Transverse colon (tissue), 4 donors: ENCODE measurements at regions not wholly inside any gene's neighbourhood (a gene's known extent, or its start where the extent isn't known, plus 50 kb on each side); places are given as distances from the start of the nearest gene placed in this dataset.

Experiments
- DNase-seq: peaks from one replicate; pipeline ENCODE4 v3.0.0-alpha.2; 2019
- H3K27ac ChIP-seq, 4 donors: fragments of 200-600 bp; sonication (generic); 2 replicates each; pipeline ENCODE4 v1.5.1; 2016 to 2018; ENCODE audit warnings: inconsistent platforms in 4 of 4
- H3K27me3 ChIP-seq: fragments of 200-600 bp; sonication (generic); 2 replicates; pipeline ENCODE4 v1.5.1; 2017; ENCODE audit warnings: inconsistent platforms
- H3K36me3 ChIP-seq, 4 donors: fragments of 200-600 bp; sonication (generic); 2 replicates each; pipeline ENCODE4 v1.5.1; 2017 to 2019; ENCODE audit warnings: inconsistent platforms in 4 of 4
- H3K4me1 ChIP-seq, 4 donors: fragments of 200-600 bp; sonication (generic); 2 replicates each; pipeline ENCODE4 v1.5.1; 2017 to 2020; ENCODE audit warnings: inconsistent platforms in 4 of 4
- H3K4me3 ChIP-seq, 4 donors: fragments of 200-600 bp; sonication (generic); 1 replicate in 1 of 4; 2 replicates in 3 of 4; pipeline versions ENCODE4 v1.5.1 to v1.6.1; 2017 to 2019; ENCODE audit warnings: inconsistent platforms in 4 of 4
- H3K9me3 ChIP-seq, 2 donors: fragments of 200-600 bp; sonication (generic); 2 replicates each; pipeline ENCODE4 v1.5.1; 2017 to 2019; ENCODE audit warnings: inconsistent platforms in 2 of 2
- CTCF ChIP-seq, 5 experiments: fragments of 200-600 bp in 3 of 5; fragments of 450-650 bp in 2 of 5; sonication (generic) in 3 of 5; IDR thresholded peaks; 1 replicate in 2 of 5; 2 replicates in 3 of 5; pipeline ENCODE4 v1.5.1; 2016 to 2017; ENCODE audit warnings: antibody characterized with exemption in 5 of 5, inconsistent platforms in 3 of 5, mild to moderate bottlenecking in 2 of 5, moderate library complexity in 1 of 5
- EP300 ChIP-seq: sonication (generic); formaldehyde crosslinking; IDR thresholded peaks from one replicate; pipeline ENCODE4 v1.6.1; 2017; ENCODE audit warnings: antibody characterized with exemption, low read depth
- POLR2A ChIP-seq: fragments of 450-650 bp; IDR thresholded peaks from one replicate; pipeline ENCODE4 v1.6.1; 2016; ENCODE audit warnings: antibody characterized with exemption, mild to moderate bottlenecking, moderate library complexity
- POLR2AphosphoS5 ChIP-seq, 3 donors: sonication (generic); formaldehyde crosslinking; IDR thresholded peaks; one replicate each; pipeline ENCODE4 v1.6.1; 2016; ENCODE audit warnings: antibody characterized with exemption in 3 of 3
- WGBS, 2 donors: methylation state at CpG; one replicate each; pipeline ENCODE4 v1.1.5; 2018; ENCODE audit warnings: low coverage in 1 of 2; 5-methylcytosine and 5-hydroxymethylcytosine counted together
- in situ Hi-C, 4 donors: fragments of 200-750 bp; cut with MboI; loops; one replicate each; pipeline versions ENCODE4 v1.15.0 to v1.15.1; 2017; ENCODE audit warnings: low sequenced_read_pairs in 3 of 4, low pct_ligation_motif_present in 1 of 4, low pct_unique_long_range_greater_than_20kb in 1 of 4
- intact Hi-C: fragments of 100-400 bp; cut with DNase I; formaldehyde crosslinking; loops from one replicate; pipeline ENCODE4 v1.15.1; 2023; ENCODE audit warnings: low total_unique reads

DNA sequence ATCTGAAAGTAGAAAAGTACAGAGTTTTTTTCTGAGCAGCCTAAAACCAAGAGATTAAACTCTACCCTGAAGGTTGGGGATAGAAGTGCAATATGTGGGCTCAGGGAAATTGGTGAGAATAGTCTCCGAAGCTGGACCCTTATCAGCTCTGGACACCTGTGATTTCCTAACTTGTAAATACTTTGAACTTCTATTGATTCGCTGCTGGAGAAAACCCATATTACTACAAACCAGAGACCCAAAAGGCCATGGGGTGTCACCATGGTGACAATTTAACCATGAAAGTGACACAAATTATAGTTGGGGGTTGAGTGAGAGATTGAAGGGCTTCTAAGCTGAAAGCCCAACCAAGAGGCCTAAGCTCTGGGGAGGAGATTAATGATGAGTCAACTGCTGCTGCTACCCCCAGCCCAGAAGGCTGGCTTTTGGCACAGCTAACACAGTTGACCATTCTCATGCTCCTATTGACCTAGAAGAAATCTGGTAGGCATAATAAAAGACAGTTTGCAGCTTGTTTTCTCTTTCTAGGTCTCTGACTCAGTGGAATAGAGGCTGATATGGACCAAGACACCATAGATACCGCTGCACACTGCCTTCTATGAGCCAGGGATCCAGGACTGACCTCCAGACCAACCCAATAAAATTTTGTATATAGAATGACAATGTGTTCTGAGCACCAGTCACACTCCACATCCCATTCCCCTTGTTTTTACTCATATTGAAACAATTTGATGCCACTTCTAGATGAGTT is 131.9 kb upstream of the FNDC3A start:
- Histone ChIP-seq H3K27ac (no peak overlapping the region), H3K4me1 (no peaks in the 10 kb centered on the region), H3K9me3 (no peaks in the 10 kb centered on the region), H3K4me3 (no peak overlapping the region), H3K27me3 (no peaks in the 10 kb centered on the region), H3K36me3 (no peaks in the 10 kb centered on the region)
- 88% methylated on average over 3 of the region's 3 CpGs; no CpG with 5 or more reads in 1 of the 2 donors for WGBS, 2 donors
- DNase-seq: no peak
- no peak for TF ChIP-seq CTCF (IDR thresholded peaks at IDR 0.05)
- no peak for TF ChIP-seq POLR2AphosphoS5 (IDR thresholded peaks at IDR 0.05)
- in situ Hi-C loops (no loop called here), intact Hi-C loops (no loop called here)

GRCh38 chr13:48844676-48845075 is 131.0 kb upstream of the FNDC3A start:
- Histone ChIP-seq H3K27me3 (no peaks in the 10 kb centered on the region), H3K36me3 (no peaks in the 10 kb centered on the region), H3K4me1 (no peaks in the 10 kb centered on the region), H3K4me3 (no peak overlapping the region), H3K9me3 (no peaks in the 10 kb centered on the region), H3K27ac (no peak overlapping the region)
- intact Hi-C loops: no loop called here
- no peak for TF ChIP-seq POLR2A
- TF ChIP-seq POLR2AphosphoS5 (IDR thresholded peaks at IDR 0.05): no peak
- no peak for TF ChIP-seq EP300
- no peak for TF ChIP-seq CTCF (IDR thresholded peaks at IDR 0.05)
- in situ Hi-C loops: no loop called here
- no peak for DNase-seq
- 87 to 100% methylated on average over 2 of the region's 2 CpGs for WGBS, 2 donors

DNA sequence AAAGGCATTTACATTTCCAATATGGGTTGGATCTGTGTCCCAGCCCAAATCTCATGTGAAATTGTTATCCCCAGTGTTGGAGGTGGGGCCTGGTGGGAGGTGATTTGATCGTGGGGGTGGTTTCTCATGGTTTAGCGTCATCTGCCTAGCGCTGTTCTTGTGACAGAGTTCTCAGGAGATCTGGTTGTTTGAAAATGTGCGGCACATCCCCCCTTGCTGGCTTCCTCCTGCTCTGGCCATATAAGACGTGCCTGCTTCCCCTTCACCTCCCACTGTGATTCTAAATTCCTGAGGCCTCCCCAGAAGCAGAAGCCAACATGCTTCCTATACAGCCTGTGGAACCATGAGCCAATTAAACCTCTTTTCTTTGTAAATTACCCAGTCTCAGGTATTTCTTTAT is 126.2 kb upstream of the FNDC3A start:
- whole genome bisulfite sequencing, 2 donors: 88% methylated on average over 5 of the region's 5 CpGs; no CpG with 5 or more reads in 1 of the 2 donors
- no peaks in the 10 kb centered on the region for H3K9me3 ChIP-seq
- H3K36me3 ChIP-seq: no peaks in the 10 kb centered on the region
- in situ Hi-C loops (no loop called here), intact Hi-C loops (no loop called here)
- DNase-seq: no peak
- no peak for TF ChIP-seq CTCF (IDR thresholded peaks at IDR 0.05)
- TF ChIP-seq POLR2AphosphoS5 (IDR thresholded peaks at IDR 0.05): no peak
- no peak for TF ChIP-seq POLR2A
- TF ChIP-seq EP300: no peak
- H3K4me1 ChIP-seq: no peaks in the 10 kb centered on the region
- H3K27me3 ChIP-seq: no peaks in the 10 kb centered on the region
- no peak overlapping the region for H3K4me3 ChIP-seq
- H3K27ac ChIP-seq: no peak overlapping the region

- H3K9me3 ChIP-seq: no peaks in the 10 kb centered on the region
- no peak overlapping the region for H3K4me3 ChIP-seq
- H3K27me3 ChIP-seq: no peaks in the 10 kb centered on the region
- in situ Hi-C loops (no loop called here), intact Hi-C loops (no loop called here)
- H3K4me1 ChIP-seq: peaks cover 0 to 6% (median 0%) of the 10 kb centered on the region in 4 donors
- H3K27ac ChIP-seq: no peak overlapping the region
- no peaks in the 10 kb centered on the region for H3K36me3 ChIP-seq
- no peak for DNase-seq
- TF ChIP-seq CTCF (IDR thresholded peaks at IDR 0.05): no peak
- no peak for TF ChIP-seq EP300
- no peak for TF ChIP-seq POLR2AphosphoS5 (IDR thresholded peaks at IDR 0.05)
- no peak for TF ChIP-seq POLR2A
- WGBS, 2 donors: 78 to 85% methylated on average over 2 of the region's 2 CpGs
These were observed 124.0 kb upstream of the FNDC3A start for GRCh38 chr13:48851707-48852106.
